Vagina (tissue), 2 donors: ENCODE measurements at regions not wholly inside any gene's neighbourhood (a gene's known extent, or its start where the extent isn't known, plus 50 kb on each side); places are given as distances from the start of the nearest gene placed in this dataset.

Source experiments
- POLR2A ChIP-seq, 2 donors: fragments of 450-650 bp; IDR thresholded peaks; one replicate each; pipeline ENCODE4 v1.6.1; 2017; ENCODE audit warnings: antibody characterized with exemption in 2 of 2, mild to moderate bottlenecking in 2 of 2, moderate library complexity in 2 of 2
- POLR2AphosphoS5 ChIP-seq, 2 donors: sonication (generic); formaldehyde crosslinking; IDR thresholded peaks; one replicate each; pipeline ENCODE4 v1.9.0; 2017; ENCODE audit warnings: antibody characterized with exemption in 2 of 2, mild to moderate bottlenecking in 2 of 2, low read depth in 1 of 2; ENCODE audit not compliant: insufficient read depth in 1 of 2
- TF ChIP-seq, protein P1 (sequence below), 3 experiments: fragments of 450-650 bp in 2 of 3; fragments of 200-600 bp in 1 of 3; sonication (generic) in 1 of 3; IDR thresholded peaks; one replicate each; pipeline ENCODE4 v1.5.1; 2017 to 2019; ENCODE audit warnings: antibody characterized with exemption in 3 of 3, mild to moderate bottlenecking in 2 of 3, moderate library complexity in 2 of 3

- TF ChIP-seq POLR2A (IDR thresholded peaks at IDR 0.05) (no peak), POLR2AphosphoS5 (IDR thresholded peaks at IDR 0.05; ENCODE audit: insufficient read depth in 1 of 2, low read depth in 1 of 2) (no peak)
- TF ChIP-seq, protein P1, sequence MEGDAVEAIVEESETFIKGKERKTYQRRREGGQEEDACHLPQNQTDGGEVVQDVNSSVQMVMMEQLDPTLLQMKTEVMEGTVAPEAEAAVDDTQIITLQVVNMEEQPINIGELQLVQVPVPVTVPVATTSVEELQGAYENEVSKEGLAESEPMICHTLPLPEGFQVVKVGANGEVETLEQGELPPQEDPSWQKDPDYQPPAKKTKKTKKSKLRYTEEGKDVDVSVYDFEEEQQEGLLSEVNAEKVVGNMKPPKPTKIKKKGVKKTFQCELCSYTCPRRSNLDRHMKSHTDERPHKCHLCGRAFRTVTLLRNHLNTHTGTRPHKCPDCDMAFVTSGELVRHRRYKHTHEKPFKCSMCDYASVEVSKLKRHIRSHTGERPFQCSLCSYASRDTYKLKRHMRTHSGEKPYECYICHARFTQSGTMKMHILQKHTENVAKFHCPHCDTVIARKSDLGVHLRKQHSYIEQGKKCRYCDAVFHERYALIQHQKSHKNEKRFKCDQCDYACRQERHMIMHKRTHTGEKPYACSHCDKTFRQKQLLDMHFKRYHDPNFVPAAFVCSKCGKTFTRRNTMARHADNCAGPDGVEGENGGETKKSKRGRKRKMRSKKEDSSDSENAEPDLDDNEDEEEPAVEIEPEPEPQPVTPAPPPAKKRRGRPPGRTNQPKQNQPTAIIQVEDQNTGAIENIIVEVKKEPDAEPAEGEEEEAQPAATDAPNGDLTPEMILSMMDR (IDR thresholded peaks at IDR 0.05), result no peak
Observed at GRCh38 chr16:35181422-35182030, 1722.1 kb downstream of the TP53TG3F start.
